Epithelial cell of esophagus (primary cell): ENCODE measurements at regions not wholly inside any gene's neighbourhood (a gene's known extent, or its start where the extent isn't known, plus 50 kb on each side); places are given as distances from the start of the nearest gene placed in this dataset.
A peak's percentile ranks its signal among the peaks of the same experiment; 100 is the strongest.

Source experiments
- DNase-seq: peaks from one replicate; pipeline ENCODE4 v3.0.0; 2010; ENCODE audit warnings: low read depth
- H3K4me3 ChIP-seq: 2 replicates; pipeline ENCODE4 v1.5.1; 2011; ENCODE audit warnings: mild to moderate bottlenecking, low read length, control low read depth
- CTCF ChIP-seq: IDR thresholded peaks from 2 replicates; pipeline ENCODE4 v1.5.1; 2011; ENCODE audit warnings: low read depth, mild to moderate bottlenecking, low read length, control low read depth, inconsistent platforms; ENCODE audit not compliant: insufficient read depth; ENCODE audit errors: missing control alignments

DNA sequence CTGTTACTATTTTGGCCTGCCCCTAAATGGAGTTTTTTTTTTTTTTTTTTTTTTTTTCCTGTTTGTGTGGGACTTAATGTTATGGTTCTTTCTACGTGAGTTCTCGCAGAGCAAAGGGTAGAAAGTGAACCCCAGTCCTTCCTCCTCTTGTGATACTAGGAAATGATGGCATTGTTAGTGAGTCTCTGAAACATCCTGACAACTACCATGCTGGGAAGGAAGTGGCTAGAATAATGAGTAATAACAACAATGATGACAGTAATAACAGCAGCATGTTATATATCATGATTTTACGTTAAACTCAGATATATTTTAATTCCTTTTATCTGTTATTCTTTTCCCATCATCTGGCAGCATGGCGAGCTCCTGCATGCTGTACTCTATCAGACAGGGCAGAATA lies 216.2 kb upstream of the LINC00305 start:
- no peak for DNase-seq
- TF ChIP-seq CTCF = no peak
- no peak overlapping the region for H3K4me3 ChIP-seq

GRCh38 chr18:64337673-64338072 lies 188.8 kb upstream of the LINC00305 start:
- no peak for DNase-seq
- no peak overlapping the region for H3K4me3 ChIP-seq
- TF ChIP-seq CTCF = no peak

DNA sequence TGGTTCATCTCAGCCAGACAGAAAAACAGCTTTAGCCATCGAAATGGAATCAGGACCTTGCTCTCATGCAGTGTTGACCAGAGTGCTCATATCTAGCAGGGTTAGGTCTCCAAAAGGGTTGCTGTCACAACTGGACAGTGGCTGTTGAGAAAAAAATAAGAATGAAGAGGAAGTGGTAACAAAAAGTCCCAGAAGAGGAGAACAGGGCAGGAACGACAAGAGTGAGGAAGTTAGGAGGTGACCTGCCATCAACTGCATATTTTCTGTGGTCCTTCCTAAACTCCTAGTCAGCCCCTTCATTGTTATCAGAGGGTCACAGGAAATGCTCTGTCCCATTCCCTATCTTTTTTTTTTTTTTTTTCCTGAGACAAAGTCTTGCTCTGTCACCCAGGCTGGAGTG lies 188.1 kb upstream of the LINC00305 start:
- no peak for DNase-seq
- no peak overlapping the region for H3K4me3 ChIP-seq
- no peak for TF ChIP-seq CTCF

DNA sequence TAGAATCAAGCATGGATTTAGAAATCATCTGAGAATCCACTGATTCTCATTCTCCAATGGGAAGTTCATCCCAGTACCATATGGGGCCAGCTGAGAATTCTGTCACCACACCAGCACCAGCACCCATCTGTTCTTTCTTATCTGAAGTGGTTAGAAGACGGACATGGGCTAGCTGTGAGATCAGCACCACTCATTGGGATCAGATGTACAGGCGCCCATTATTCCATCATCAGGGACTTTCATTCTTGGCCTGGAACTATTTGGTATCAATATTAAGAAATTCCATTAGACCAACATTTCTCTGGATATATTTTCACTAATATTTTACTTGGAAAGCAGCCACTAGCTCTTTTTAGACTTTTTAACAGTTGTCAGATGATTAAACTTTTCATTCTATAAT lies 185.9 kb upstream of the LINC00305 start:
- DNase-seq = no peak
- no peak for TF ChIP-seq CTCF
- H3K4me3 ChIP-seq = no peak overlapping the region

DNA sequence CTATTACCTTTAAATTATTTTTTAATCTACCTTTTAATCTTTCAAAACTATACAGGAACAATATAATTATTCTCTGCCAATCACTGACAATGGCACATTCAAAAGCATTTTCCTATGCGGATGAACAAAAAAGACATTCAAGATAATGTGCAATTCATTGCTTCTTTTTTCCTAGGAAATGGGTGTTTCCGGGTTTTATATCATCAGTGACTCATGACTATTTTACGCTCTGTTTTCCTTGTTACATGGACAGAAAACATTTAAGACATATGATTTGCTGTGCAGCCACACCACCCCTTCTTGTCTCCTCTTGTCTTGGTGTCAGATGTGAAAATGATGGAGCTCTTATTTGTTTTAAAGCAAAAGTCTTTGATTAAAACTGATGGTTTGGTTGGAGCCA lies 184.7 kb upstream of the LINC00305 start:
- no peak overlapping the region for H3K4me3 ChIP-seq
- TF ChIP-seq CTCF = no peak
- peak; percentile 1 for DNase-seq

GRCh38 chr18:64332835-64333234 lies 183.9 kb upstream of the LINC00305 start:
- no peak for DNase-seq
- TF ChIP-seq CTCF = no peak
- H3K4me3 ChIP-seq = no peak overlapping the region

GRCh38 chr18:64331419-64331818 lies 182.5 kb upstream of the LINC00305 start:
- no peak overlapping the region for H3K4me3 ChIP-seq
- no peak for DNase-seq
- TF ChIP-seq CTCF = no peak
